ENCODE measurements at regions not wholly inside any gene's neighbourhood (a gene's known extent, or its start where the extent isn't known, plus 50 kb on each side); places are given as distances from the start of the nearest gene placed in this dataset.
A peak's percentile ranks its signal among the peaks of the same experiment; 100 is the strongest.

- no peak for DNase-seq (ENCODE audit: low read depth)
- TF ChIP-seq CTCF (conservative IDR thresholded peaks at IDR 0.05; ENCODE audit: low read depth, low read length), result no peak
- no peak overlapping the region for H3K4me3 ChIP-seq (ENCODE audit: low read depth, low read length)
These were observed 71.8 kb upstream of the ZBTB20 start for GRCh38 chr3:115218859-115219258.

GRCh38 chr3:115224687-115225086 is 77.6 kb upstream of the ZBTB20 start:
- H3K4me3 ChIP-seq (ENCODE audit: low read depth, low read length), result no peak overlapping the region
- DNase-seq (ENCODE audit: low read depth), result no peak
- TF ChIP-seq CTCF (conservative IDR thresholded peaks at IDR 0.05; ENCODE audit: low read depth, low read length), result no peak

- TF ChIP-seq CTCF (conservative IDR thresholded peaks at IDR 0.05; ENCODE audit: low read depth, low read length), result no peak
- no peak overlapping the region for H3K4me3 ChIP-seq (ENCODE audit: low read depth, low read length)
- no peak for DNase-seq (ENCODE audit: low read depth)
These were observed 79.9 kb upstream of the ZBTB20 start for GRCh38 chr3:115226844-115227445.

- no peak for TF ChIP-seq CTCF (conservative IDR thresholded peaks at IDR 0.05; ENCODE audit: low read depth, low read length)
- no peak for DNase-seq (ENCODE audit: low read depth)
- no peak overlapping the region for H3K4me3 ChIP-seq (ENCODE audit: low read depth, low read length)
These were observed 80.4 kb upstream of the ZBTB20 start for GRCh38 chr3:115227461-115227860.

- TF ChIP-seq CTCF (conservative IDR thresholded peaks at IDR 0.05; ENCODE audit: low read depth, low read length), result no peak
- DNase-seq (ENCODE audit: low read depth), result peak; percentile 49
- no peak overlapping the region for H3K4me3 ChIP-seq (ENCODE audit: low read depth, low read length)
These were observed 81.2 kb upstream of the ZBTB20 start for GRCh38 chr3:115228266-115228665.

GRCh38 chr3:115232167-115232566 is 85.1 kb upstream of the ZBTB20 start:
- TF ChIP-seq CTCF (conservative IDR thresholded peaks at IDR 0.05; ENCODE audit: low read depth, low read length), result no peak

GRCh38 chr3:115233021-115233420 is 85.9 kb upstream of the ZBTB20 start:
- no peak for DNase-seq (ENCODE audit: low read depth)
- no peak overlapping the region for H3K4me3 ChIP-seq (ENCODE audit: low read depth, low read length)
- no peak for TF ChIP-seq CTCF (conservative IDR thresholded peaks at IDR 0.05; ENCODE audit: low read depth, low read length)

More at GRCh38 chr3:115232167-115232566, 85.1 kb upstream of the ZBTB20 start:
- no peak overlapping the region for H3K4me3 ChIP-seq (ENCODE audit: low read depth, low read length)
- no peak for DNase-seq (ENCODE audit: low read depth)
